ENCODE measurements at regions not wholly inside any gene's neighbourhood (a gene's known extent, or its start where the extent isn't known, plus 50 kb on each side); places are given as distances from the start of the nearest gene placed in this dataset.
"Not testable (repeated sequence)": the region's sequence is repeated elsewhere in the genome, so short reads cannot be mapped to it uniquely, and the experiment has no call there.

GRCh38 chr10:35263827-35264226 lies 72.5 kb upstream of the CCNY start:
- H3K36me3 Mint-ChIP-seq (ENCODE audit: low read depth); H3K27ac Mint-ChIP-seq; POLR2A ChIA-PET; H3K4me1 Mint-ChIP-seq; H3K4me3 Mint-ChIP-seq; H3K9me3 Mint-ChIP-seq; DNase-seq; H3K27me3 Mint-ChIP-seq: not testable (repeated sequence)
- CTCF ChIA-PET: interaction anchor here (0.6 kb wide), 1 partner anchor 24 kb away, joined by 3 read pairs; no protein-coding TSS in a partner anchor

GRCh38 chr10:35264636-35265035 lies 71.7 kb upstream of the CCNY start:
- H3K36me3 Mint-ChIP-seq (ENCODE audit: low read depth); DNase-seq; H3K4me1 Mint-ChIP-seq; H3K4me3 Mint-ChIP-seq; CTCF ChIA-PET; H3K27me3 Mint-ChIP-seq; POLR2A ChIA-PET; H3K27ac Mint-ChIP-seq; H3K9me3 Mint-ChIP-seq: not testable (repeated sequence)

- Mint-ChIP-seq H3K4me3 (no peak overlapping the region), H3K27ac (no peak overlapping the region), H3K36me3 (ENCODE audit: low read depth) (no peaks in the 10 kb centered on the region), H3K27me3 (no peaks in the 10 kb centered on the region), H3K4me1 (peaks cover 7% of the 10 kb centered on the region), H3K9me3 (no peaks in the 10 kb centered on the region)
- POLR2A ChIA-PET: no interaction called here
- DNase-seq: no peak
- CTCF ChIA-PET: no interaction called here
Observed at GRCh38 chr10:35265435-35265834, 70.9 kb upstream of the CCNY start.

- DNase-seq: no peak
- Mint-ChIP-seq H3K36me3 (ENCODE audit: low read depth) (peaks cover 2% of the 10 kb centered on the region), H3K4me1 (peaks cover 7% of the 10 kb centered on the region), H3K27me3 (peaks cover 2% of the 10 kb centered on the region), H3K4me3 (no peak overlapping the region), H3K27ac (no peak overlapping the region), H3K9me3 (no peaks in the 10 kb centered on the region)
- POLR2A ChIA-PET: no interaction called here
- CTCF ChIA-PET: no interaction called here
Observed at GRCh38 chr10:35268323-35268722, 68.0 kb upstream of the CCNY start.

GRCh38 chr10:35268791-35269257 lies 67.5 kb upstream of the CCNY start:
- Mint-ChIP-seq H3K27ac (no peak overlapping the region), H3K4me3 (no peak overlapping the region), H3K9me3 (no peaks in the 10 kb centered on the region), H3K4me1 (peaks cover 7% of the 10 kb centered on the region), H3K36me3 (ENCODE audit: low read depth) (peaks cover 2% of the 10 kb centered on the region), H3K27me3 (peaks cover 2% of the 10 kb centered on the region)
- POLR2A ChIA-PET: no interaction called here
- CTCF ChIA-PET: no interaction called here
- no peak for DNase-seq

GRCh38 chr10:35270100-35270499 lies 66.2 kb upstream of the CCNY start:
- Mint-ChIP-seq H3K36me3 (ENCODE audit: low read depth) (peaks cover 2% of the 10 kb centered on the region), H3K27ac (no peak overlapping the region), H3K4me3 (no peak overlapping the region), H3K27me3 (peaks cover 2% of the 10 kb centered on the region), H3K9me3 (peaks cover 2% of the 10 kb centered on the region), H3K4me1 (peaks cover 7% of the 10 kb centered on the region)
- DNase-seq: no peak
- CTCF ChIA-PET: no interaction called here
- POLR2A ChIA-PET: no interaction called here

GRCh38 chr10:35271086-35271858 lies 65.0 kb upstream of the CCNY start:
- Mint-ChIP-seq H3K27ac (no peak overlapping the region), H3K4me1 (peaks cover 7% of the 10 kb centered on the region), H3K9me3 (peaks cover 2% of the 10 kb centered on the region), H3K36me3 (ENCODE audit: low read depth) (peaks cover 2% of the 10 kb centered on the region), H3K4me3 (no peak overlapping the region), H3K27me3 (peaks cover 2% of the 10 kb centered on the region)
- POLR2A ChIA-PET: no interaction called here
- CTCF ChIA-PET: interaction anchor here (1.2 kb wide), 1 partner anchor 31 kb away, joined by 6 read pairs; no protein-coding TSS in a partner anchor
- DNase-seq: no peak

GRCh38 chr10:35271859-35272165 lies 64.5 kb upstream of the CCNY start:
- H3K4me1 Mint-ChIP-seq; H3K27me3 Mint-ChIP-seq; DNase-seq; POLR2A ChIA-PET; H3K4me3 Mint-ChIP-seq; H3K9me3 Mint-ChIP-seq; H3K27ac Mint-ChIP-seq; H3K36me3 Mint-ChIP-seq (ENCODE audit: low read depth); CTCF ChIA-PET: not testable (repeated sequence)

- H3K4me3 Mint-ChIP-seq; POLR2A ChIA-PET; DNase-seq; H3K9me3 Mint-ChIP-seq; CTCF ChIA-PET; H3K27ac Mint-ChIP-seq; H3K27me3 Mint-ChIP-seq; H3K4me1 Mint-ChIP-seq; H3K36me3 Mint-ChIP-seq (ENCODE audit: low read depth): not testable (repeated sequence)
Observed at GRCh38 chr10:35272401-35272800, 63.9 kb upstream of the CCNY start.

- CTCF ChIA-PET; H3K9me3 Mint-ChIP-seq; H3K36me3 Mint-ChIP-seq (ENCODE audit: low read depth); H3K4me3 Mint-ChIP-seq; POLR2A ChIA-PET; H3K27me3 Mint-ChIP-seq; DNase-seq; H3K27ac Mint-ChIP-seq; H3K4me1 Mint-ChIP-seq: not testable (repeated sequence)
Observed at GRCh38 chr10:35273994-35274393, 62.3 kb upstream of the CCNY start.

- no peak for DNase-seq
- ChIA-PET POLR2A (no interaction called here), CTCF (no interaction called here)
- Mint-ChIP-seq H3K9me3 (peaks cover 2% of the 10 kb centered on the region), H3K4me1 (peaks cover 5% of the 10 kb centered on the region), H3K36me3 (ENCODE audit: low read depth) (peaks cover 2% of the 10 kb centered on the region), H3K4me3 (no peak overlapping the region), H3K27me3 (peaks cover 2% of the 10 kb centered on the region), H3K27ac (no peak overlapping the region)
Observed at GRCh38 chr10:35274498-35275060, 61.7 kb upstream of the CCNY start.

- no peaks in the 10 kb centered on the region for H3K27me3 Mint-ChIP-seq
- CTCF ChIA-PET: interaction anchor here (1.3 kb wide), 1 partner anchor 76 kb away, joined by 3 read pairs; no protein-coding TSS in a partner anchor
- H3K4me3 Mint-ChIP-seq: no peak overlapping the region
- H3K36me3 Mint-ChIP-seq (ENCODE audit: low read depth): peaks cover 2% of the 10 kb centered on the region
- DNase-seq: no peak
- POLR2A ChIA-PET: no interaction called here
- H3K9me3 Mint-ChIP-seq: peaks cover 2% of the 10 kb centered on the region
- no peaks in the 10 kb centered on the region for H3K4me1 Mint-ChIP-seq
- no peak overlapping the region for H3K27ac Mint-ChIP-seq
Observed at GRCh38 chr10:35276889-35277288, 59.4 kb upstream of the CCNY start.

- H3K4me3 Mint-ChIP-seq; H3K27me3 Mint-ChIP-seq; POLR2A ChIA-PET; CTCF ChIA-PET; H3K4me1 Mint-ChIP-seq; H3K27ac Mint-ChIP-seq; H3K9me3 Mint-ChIP-seq; H3K36me3 Mint-ChIP-seq (ENCODE audit: low read depth); DNase-seq: not testable (repeated sequence)
Observed at GRCh38 chr10:35280246-35280645, 56.1 kb upstream of the CCNY start.

All from activated CD4-positive, alpha-beta memory T cell treated with anti-CD3 and anti-CD28 coated beads, Interleukin-2, amount 10 ng/mL, durations not matched to agents 7 days and 5 days (primary cell).